Fibroblast of the aortic adventitia (primary cell): ENCODE measurements at regions not wholly inside any gene's neighbourhood (a gene's known extent, or its start where the extent isn't known, plus 50 kb on each side); places are given as distances from the start of the nearest gene placed in this dataset.

Experiments used
- DNase-seq: peaks from one replicate; pipeline ENCODE4 v3.0.0-alpha.2; 2010; ENCODE audit warnings: low read depth
- H3K4me3 ChIP-seq: 2 replicates; pipeline ENCODE4 v1.5.1; 2011; ENCODE audit warnings: low read depth, mild to moderate bottlenecking, control low read depth, low read length, moderate library complexity
- TF ChIP-seq, protein P1 (sequence below): IDR thresholded peaks from 2 replicates; pipeline ENCODE4 v1.5.1; 2011; ENCODE audit warnings: mild to moderate bottlenecking, low read length, control low read depth, inconsistent platforms; ENCODE audit not compliant: insufficient read depth

DNA sequence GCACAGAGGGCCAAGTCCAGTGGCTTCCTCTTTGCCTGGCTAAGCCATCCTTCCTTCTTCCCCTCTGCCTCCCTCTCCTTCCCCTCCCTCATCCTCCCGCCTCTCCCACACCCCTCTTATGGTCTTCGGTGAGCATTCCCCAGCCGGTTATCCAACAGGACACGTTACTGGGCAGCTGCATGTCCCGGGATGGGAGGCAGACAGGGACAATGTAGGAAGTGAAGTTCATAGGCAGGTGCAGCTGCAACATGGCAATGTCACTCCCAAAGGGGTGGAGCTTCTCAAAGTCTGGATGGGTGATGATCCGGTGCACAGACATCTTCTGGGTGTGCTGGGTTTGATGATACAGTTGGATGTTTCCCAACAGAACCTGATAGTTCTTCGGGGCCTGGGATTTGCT lies 71.4 kb upstream of the SPTLC1 start:
- TF ChIP-seq, protein P1, sequence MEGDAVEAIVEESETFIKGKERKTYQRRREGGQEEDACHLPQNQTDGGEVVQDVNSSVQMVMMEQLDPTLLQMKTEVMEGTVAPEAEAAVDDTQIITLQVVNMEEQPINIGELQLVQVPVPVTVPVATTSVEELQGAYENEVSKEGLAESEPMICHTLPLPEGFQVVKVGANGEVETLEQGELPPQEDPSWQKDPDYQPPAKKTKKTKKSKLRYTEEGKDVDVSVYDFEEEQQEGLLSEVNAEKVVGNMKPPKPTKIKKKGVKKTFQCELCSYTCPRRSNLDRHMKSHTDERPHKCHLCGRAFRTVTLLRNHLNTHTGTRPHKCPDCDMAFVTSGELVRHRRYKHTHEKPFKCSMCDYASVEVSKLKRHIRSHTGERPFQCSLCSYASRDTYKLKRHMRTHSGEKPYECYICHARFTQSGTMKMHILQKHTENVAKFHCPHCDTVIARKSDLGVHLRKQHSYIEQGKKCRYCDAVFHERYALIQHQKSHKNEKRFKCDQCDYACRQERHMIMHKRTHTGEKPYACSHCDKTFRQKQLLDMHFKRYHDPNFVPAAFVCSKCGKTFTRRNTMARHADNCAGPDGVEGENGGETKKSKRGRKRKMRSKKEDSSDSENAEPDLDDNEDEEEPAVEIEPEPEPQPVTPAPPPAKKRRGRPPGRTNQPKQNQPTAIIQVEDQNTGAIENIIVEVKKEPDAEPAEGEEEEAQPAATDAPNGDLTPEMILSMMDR: no peak
- no peak for DNase-seq

DNA sequence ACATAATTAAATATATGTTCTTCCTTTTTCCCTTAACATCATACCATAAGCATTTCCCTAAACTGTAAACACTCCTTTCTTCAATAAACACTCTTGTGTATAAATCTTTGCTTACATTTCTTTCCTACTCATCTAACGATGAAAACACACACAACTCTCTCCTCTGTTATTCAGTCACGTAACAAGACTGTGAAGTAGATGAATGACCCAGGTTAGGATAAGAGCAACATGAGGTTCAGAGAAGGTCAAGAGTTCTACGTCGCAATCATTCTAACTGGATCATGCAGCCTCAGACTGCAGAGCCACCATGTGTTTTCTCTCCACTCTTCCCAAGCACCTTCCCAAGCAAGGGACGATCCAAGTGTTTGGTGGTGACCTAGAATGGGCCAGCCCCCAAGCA lies 70.5 kb upstream of the SPTLC1 start:
- TF ChIP-seq, protein P1: no peak
- H3K4me3 ChIP-seq: no peak overlapping the region
- no peak for DNase-seq

More for the DNA sequence above, 71.4 kb upstream of the SPTLC1 start:
- H3K4me3 ChIP-seq: no peak overlapping the region

DNA sequence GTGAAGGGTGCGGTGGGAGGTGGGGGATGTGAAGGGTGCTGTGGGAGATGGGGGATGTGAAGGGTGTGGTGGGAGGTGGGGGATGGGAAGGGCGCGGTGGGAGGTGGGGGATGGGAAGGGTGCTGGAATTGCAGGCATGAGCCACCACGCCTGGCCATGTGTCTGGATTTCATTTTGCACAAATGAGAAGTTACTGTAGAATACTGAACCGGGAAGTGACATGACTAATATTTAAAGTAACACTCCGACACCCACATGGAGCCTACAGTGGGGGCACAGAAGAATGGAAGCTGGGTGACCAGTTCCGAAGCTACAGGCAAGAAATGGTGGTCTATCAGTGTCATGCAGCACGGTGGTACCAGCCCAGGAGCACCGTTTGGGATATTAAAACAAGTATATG lies 69.9 kb upstream of the SPTLC1 start:
- TF ChIP-seq, protein P1: no peak
- no peak overlapping the region for H3K4me3 ChIP-seq
- no peak for DNase-seq

DNA sequence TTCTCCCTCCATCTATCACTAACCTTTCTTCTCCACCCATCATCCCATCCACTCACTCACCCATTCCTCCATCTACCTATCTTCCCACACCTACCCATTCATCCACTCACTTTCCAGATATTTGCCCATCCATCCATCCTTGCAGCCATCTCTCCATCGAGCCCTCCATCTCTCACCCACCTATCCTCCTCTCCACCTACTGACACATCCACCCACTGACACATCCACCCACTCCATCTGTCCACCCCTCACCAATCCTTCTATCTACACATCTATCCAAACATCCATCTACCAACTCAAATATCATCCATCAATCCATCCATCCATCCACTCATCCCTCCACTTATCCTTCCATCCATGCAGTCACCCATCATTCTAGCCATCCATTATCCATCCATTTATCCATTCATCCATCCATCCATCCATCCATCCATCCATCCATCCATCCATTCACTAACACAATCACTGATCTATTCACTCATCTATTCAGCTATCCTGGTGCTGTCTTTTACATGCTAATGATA lies 68.9 kb upstream of the SPTLC1 start:
- TF ChIP-seq, protein P1: no peak
- no peak for DNase-seq
- H3K4me3 ChIP-seq: no peak overlapping the region

DNA sequence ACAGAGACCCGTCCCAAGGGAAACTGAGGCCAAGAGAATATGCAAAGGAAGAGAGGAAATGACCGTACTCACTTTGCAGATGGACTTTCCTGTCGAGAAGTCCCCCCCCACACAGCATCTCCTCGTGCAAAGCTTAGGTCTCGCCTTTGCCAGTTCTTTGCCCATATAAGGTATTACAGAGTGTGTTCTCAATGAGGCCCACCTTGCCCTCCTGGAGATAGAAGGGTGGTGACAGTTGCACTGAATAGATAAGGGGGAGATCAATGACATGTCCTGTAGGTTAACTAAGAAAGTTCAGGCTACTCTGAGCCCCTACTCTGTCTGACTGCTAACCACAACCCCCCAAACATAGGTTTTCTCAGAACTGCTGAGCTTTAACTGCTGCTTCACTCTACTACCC lies 68.2 kb upstream of the SPTLC1 start:
- no peak for DNase-seq
- H3K4me3 ChIP-seq: no peak overlapping the region
- TF ChIP-seq, protein P1: no peak

DNA sequence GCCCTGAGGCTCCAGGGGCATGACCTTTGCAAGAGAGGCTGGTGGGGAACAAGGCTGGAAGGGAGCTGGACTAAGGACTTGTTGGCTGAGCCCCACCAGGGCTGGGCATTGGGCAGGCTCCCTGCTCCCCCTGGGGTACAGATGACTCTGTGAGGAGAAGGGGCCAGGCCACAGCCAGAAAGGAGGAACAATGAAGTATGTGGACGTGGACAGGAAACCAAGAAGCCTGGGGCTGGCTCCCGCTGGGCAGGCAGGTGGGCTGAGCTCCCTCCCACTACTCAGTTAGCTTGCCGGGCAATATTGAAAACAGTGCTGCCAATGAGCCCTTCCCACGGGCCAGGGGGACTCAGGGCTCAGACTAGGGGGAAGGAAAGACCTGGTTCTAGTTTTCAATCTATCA lies 66.1 kb upstream of the SPTLC1 start:
- no peak for DNase-seq
- TF ChIP-seq, protein P1: no peak
- H3K4me3 ChIP-seq: no peak overlapping the region

DNA sequence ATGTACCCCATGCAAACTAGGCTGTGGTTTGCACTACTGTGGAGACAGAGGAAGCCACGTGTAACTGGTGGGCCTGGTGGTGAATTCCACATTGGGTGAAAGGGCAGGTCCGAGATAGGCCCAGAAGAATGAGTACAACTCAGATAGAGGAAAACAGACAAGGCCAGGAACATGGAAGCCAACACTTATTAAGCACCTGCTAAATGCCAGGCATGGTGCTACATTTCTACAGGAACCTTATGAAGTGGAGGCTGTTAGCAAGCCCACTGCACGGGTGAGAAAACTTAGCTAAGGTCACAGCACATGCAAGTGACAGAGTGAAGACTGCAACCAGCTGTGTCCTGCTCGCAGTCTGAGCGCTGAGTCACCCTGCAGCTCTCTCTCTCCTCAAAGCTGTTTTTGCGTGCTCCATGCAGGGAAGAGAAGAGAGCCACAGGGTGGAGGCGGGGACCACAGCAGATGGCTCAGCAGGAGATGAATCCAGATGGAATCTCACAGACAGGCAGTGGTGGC lies 65.5 kb upstream of the SPTLC1 start:
- TF ChIP-seq, protein P1: no peak

More for the DNA sequence above, 65.5 kb upstream of the SPTLC1 start:
- DNase-seq: peak; percentile 58
- no peak overlapping the region for H3K4me3 ChIP-seq
